ENCODE measurements at regions not wholly inside any gene's neighbourhood (a gene's known extent, or its start where the extent isn't known, plus 50 kb on each side); places are given as distances from the start of the nearest gene placed in this dataset.
"Not testable (repeated sequence)": the region's sequence is repeated elsewhere in the genome, so short reads cannot be mapped to it uniquely, and the experiment has no call there.

DNA sequence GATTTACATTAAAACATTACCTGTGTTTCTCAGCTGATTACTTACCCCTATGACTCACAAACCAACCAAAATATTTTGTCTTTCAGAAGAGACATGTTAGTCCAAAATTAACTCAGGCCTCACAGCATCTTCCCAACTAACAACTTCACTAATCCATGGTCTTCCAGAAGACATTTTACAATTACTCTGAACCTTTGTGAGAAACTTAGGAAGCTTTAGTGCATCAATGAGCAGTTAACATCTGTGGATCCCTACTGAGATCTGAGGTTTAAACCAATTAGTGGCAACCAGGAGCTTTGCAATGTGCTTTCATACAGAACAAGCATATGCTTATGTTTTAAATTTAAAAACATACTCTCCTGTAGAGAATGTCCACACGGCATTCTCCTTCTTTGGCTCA, 269.7 kb downstream of the UBE3D start:
- Mint-ChIP-seq H3K27ac (no peak overlapping the region), H3K9me3 (peaks cover 13% of the 10 kb centered on the region), H3K4me1 (no peaks in the 10 kb centered on the region), H3K4me3 (no peak overlapping the region), H3K27me3 (no peaks in the 10 kb centered on the region), H3K36me3 (ENCODE audit: low read depth) (no peaks in the 10 kb centered on the region)
- TF ChIP-seq, protein P1, sequence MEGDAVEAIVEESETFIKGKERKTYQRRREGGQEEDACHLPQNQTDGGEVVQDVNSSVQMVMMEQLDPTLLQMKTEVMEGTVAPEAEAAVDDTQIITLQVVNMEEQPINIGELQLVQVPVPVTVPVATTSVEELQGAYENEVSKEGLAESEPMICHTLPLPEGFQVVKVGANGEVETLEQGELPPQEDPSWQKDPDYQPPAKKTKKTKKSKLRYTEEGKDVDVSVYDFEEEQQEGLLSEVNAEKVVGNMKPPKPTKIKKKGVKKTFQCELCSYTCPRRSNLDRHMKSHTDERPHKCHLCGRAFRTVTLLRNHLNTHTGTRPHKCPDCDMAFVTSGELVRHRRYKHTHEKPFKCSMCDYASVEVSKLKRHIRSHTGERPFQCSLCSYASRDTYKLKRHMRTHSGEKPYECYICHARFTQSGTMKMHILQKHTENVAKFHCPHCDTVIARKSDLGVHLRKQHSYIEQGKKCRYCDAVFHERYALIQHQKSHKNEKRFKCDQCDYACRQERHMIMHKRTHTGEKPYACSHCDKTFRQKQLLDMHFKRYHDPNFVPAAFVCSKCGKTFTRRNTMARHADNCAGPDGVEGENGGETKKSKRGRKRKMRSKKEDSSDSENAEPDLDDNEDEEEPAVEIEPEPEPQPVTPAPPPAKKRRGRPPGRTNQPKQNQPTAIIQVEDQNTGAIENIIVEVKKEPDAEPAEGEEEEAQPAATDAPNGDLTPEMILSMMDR (IDR thresholded peaks at IDR 0.05), result no peak
- DNase-seq (no peak), ATAC-seq (ENCODE audit: low read depth) (no peak)
- ChIA-PET CTCF (no interaction called here), POLR2A (no interaction called here)
- intact Hi-C loops (cut with micrococcal nuclease), result no loop called here

DNA sequence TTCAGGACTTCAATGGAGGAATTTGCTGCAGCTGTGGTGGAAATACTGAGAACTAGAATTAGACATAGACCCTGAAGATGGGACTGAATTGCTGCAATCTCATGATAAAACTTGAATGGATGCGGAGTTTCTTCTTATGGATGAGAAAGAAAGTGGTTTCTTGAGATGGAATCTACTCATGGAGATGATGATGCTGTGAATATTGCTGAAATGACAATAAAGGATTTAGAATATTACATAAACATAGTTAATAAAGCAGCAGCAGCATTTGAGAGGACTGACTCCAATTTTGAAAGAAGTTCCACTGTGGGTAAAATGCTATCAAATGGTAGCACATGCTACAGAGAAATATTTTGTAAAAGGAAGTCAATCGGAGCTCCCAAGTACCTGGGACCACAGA, 264.6 kb downstream of the UBE3D start:
- no peak for ATAC-seq (ENCODE audit: low read depth)
- Mint-ChIP-seq H3K4me1 (no peaks in the 10 kb centered on the region), H3K36me3 (ENCODE audit: low read depth) (no peaks in the 10 kb centered on the region), H3K27ac (no peak overlapping the region), H3K27me3 (no peaks in the 10 kb centered on the region), H3K4me3 (no peak overlapping the region), H3K9me3 (peaks cover 11% of the 10 kb centered on the region)
- TF ChIP-seq, protein P1 (IDR thresholded peaks at IDR 0.05), result no peak
- DNase-seq, result no peak
- ChIA-PET CTCF (no interaction called here), POLR2A (no interaction called here)
- intact Hi-C loops (cut with micrococcal nuclease), result no loop called here

DNA sequence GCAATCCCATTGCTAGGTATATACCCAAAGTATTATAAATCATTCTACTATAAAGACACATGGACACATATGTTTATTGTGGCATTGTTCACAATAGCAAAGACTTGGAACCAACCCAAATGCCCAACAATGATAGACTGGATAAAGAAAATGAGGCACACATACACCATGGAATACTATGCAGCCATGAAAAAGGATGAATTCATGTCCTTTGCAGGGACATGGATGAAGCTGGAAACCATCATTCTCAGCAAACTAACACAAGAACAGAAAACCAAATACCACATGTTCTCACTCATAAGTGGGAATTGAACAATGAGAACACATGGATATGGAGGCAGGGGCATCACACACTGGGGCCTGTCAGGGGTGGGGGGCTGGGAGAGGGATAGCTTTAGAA, 249.4 kb downstream of the UBE3D start:
- ATAC-seq (ENCODE audit: low read depth); H3K27ac Mint-ChIP-seq; POLR2A ChIA-PET; H3K4me3 Mint-ChIP-seq; CTCF ChIA-PET; H3K9me3 Mint-ChIP-seq; H3K4me1 Mint-ChIP-seq; H3K36me3 Mint-ChIP-seq (ENCODE audit: low read depth); H3K27me3 Mint-ChIP-seq; DNase-seq; intact Hi-C loops (cut with micrococcal nuclease): not testable (repeated sequence)

DNA sequence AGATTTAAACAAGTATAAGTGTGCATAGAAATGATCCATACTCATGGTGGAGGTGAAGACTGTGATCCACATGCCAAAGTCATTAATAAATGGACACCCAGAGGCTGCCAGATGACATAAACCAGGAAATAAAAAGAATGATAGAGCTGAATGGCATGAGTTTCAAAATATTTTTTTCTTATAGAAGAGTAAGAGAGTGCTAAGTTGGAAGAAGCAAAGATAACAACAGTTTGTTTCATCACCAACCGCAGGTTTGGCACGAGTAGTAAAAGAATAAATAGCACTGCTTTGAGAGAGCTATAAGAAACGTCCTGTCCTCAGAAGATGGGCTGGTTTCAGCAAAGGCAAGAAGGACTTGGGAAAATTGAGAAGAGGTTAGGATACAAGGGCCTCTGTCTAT, 246.9 kb downstream of the UBE3D start:
- DNase-seq (no peak), ATAC-seq (ENCODE audit: low read depth) (no peak)
- Mint-ChIP-seq H3K9me3 (peaks cover 2% of the 10 kb centered on the region), H3K27me3 (peaks cover 2% of the 10 kb centered on the region), H3K27ac (no peak overlapping the region), H3K4me3 (no peak overlapping the region), H3K4me1 (no peaks in the 10 kb centered on the region), H3K36me3 (ENCODE audit: low read depth) (no peaks in the 10 kb centered on the region)
- intact Hi-C loops (cut with micrococcal nuclease), result no loop called here
- POLR2A ChIA-PET, result no interaction called here
- CTCF ChIA-PET, result no interaction called here
- TF ChIP-seq, protein P1 (IDR thresholded peaks at IDR 0.05), result no peak

DNA sequence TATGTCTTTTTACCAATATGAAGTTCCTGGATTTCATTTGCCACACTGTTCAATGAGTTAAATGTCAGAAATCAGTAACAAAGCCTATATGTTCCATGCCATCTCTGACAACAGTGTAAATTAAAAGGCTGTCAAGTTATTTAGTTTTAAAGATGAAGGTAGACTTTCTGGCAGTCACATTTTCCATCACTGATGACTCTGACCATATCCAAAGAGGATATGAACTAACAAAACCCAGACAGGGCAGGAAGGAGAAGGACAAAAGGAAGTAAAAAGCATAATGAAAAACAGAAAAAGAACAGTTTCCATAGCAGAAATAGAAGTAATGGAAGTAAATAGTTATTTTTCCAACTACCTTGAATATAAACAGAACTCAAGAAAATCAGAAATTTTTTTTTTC, 242.3 kb downstream of the UBE3D start:
- TF ChIP-seq, protein P1 (IDR thresholded peaks at IDR 0.05), result no peak

DNA sequence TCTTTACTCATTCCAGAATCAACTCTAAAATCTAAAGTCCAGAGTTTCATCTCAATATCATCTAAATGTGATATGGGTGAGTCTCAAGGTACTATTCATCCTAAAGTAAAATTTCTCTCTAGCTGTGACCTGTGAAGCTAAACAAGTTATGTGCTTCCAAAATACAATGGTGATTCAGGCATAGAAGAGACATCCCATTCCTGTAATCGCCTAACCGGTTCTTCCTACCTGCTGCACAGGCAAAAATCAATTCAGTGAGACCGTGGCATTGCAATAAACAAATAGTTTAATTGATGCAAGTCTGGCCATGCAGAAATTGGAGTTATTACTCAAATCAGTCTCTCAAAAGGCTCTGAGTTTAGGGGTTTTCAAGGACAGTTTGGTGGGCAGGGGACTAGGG, 232.8 kb downstream of the UBE3D start:
- Mint-ChIP-seq H3K9me3 (no peaks in the 10 kb centered on the region), H3K27ac (no peak overlapping the region), H3K27me3 (no peaks in the 10 kb centered on the region), H3K36me3 (ENCODE audit: low read depth) (no peaks in the 10 kb centered on the region), H3K4me1 (no peaks in the 10 kb centered on the region), H3K4me3 (no peak overlapping the region)
- DNase-seq (no peak), ATAC-seq (ENCODE audit: low read depth) (no peak)
- ChIA-PET POLR2A (no interaction called here), CTCF (no interaction called here)
- intact Hi-C loops (cut with micrococcal nuclease), result no loop called here
- TF ChIP-seq, protein P1 (IDR thresholded peaks at IDR 0.05), result no peak

More for the DNA sequence above, 242.3 kb downstream of the UBE3D start:
- no peak for ATAC-seq (ENCODE audit: low read depth)
- intact Hi-C loops (cut with micrococcal nuclease), result no loop called here
- ChIA-PET CTCF (no interaction called here), POLR2A (no interaction called here)
- no peaks in the 10 kb centered on the region for H3K9me3 Mint-ChIP-seq
- H3K36me3 Mint-ChIP-seq (ENCODE audit: low read depth), result no peaks in the 10 kb centered on the region
- no peak overlapping the region for H3K4me3 Mint-ChIP-seq
- H3K27me3 Mint-ChIP-seq, result no peaks in the 10 kb centered on the region
- no peak for DNase-seq
- no peak overlapping the region for H3K27ac Mint-ChIP-seq
- no peaks in the 10 kb centered on the region for H3K4me1 Mint-ChIP-seq

Data from activated B cell treated with CpG ODN at 0.5 μM for 24 hours (primary cell).